Loucy (cell line): ENCODE measurements at regions not wholly inside any gene's neighbourhood (a gene's known extent, or its start where the extent isn't known, plus 50 kb on each side); places are given as distances from the start of the nearest gene placed in this dataset.

Experiments
- H2AFZ ChIP-seq: fragments of 200-600 bp; sonication (generic); 2 replicates; pipeline ENCODE4 v1.6.0; 2016; ENCODE audit warnings: antibody characterized with exemption, mild to moderate bottlenecking, low read length, moderate library complexity
- H3F3A ChIP-seq: fragments of 200-600 bp; 2 replicates; pipeline ENCODE4 v1.6.0; 2016; ENCODE audit warnings: antibody characterized with exemption, low read depth, mild to moderate bottlenecking
- H3K27me3 ChIP-seq: fragments of 200-600 bp; sonication (generic); 2 replicates; pipeline ENCODE4 v1.6.1; 2014; ENCODE audit warnings: low read length, mild to moderate bottlenecking; ENCODE audit not compliant: insufficient read depth, poor library complexity, severe bottlenecking
- H3K36me3 ChIP-seq: fragments of 200-600 bp; sonication (generic); 2 replicates; pipeline ENCODE4 v1.6.1; 2016; ENCODE audit warnings: low read length; ENCODE audit not compliant: insufficient read depth
- H3K4me1 ChIP-seq: fragments of 200-600 bp; sonication (generic); 2 replicates; pipeline ENCODE4 v1.5.1; 2014; ENCODE audit warnings: low read length, mild to moderate bottlenecking; ENCODE audit not compliant: insufficient read depth, poor library complexity, severe bottlenecking
- H3K4me2 ChIP-seq: fragments of 200-600 bp; sonication (generic); 2 replicates; pipeline ENCODE4 v1.6.0; 2014; ENCODE audit warnings: antibody characterized with exemption, low read length, low read depth, mild to moderate bottlenecking; ENCODE audit not compliant: poor library complexity, severe bottlenecking
- H3K4me3 ChIP-seq: fragments of 200-600 bp; sonication (generic); 2 replicates; pipeline ENCODE4 v1.5.1; 2014; ENCODE audit warnings: low read length, mild to moderate bottlenecking, mixed read lengths; ENCODE audit not compliant: poor library complexity, severe bottlenecking
- H3K79me2 ChIP-seq: fragments of 200-600 bp; sonication (generic); 2 replicates; pipeline ENCODE4 v1.6.1; 2014; ENCODE audit warnings: low read length; ENCODE audit not compliant: insufficient read depth
- H3K9ac ChIP-seq: fragments of 200-600 bp; sonication (generic); 2 replicates; pipeline ENCODE4 v1.6.0; 2014; ENCODE audit warnings: mild to moderate bottlenecking, low read depth, low read length, moderate library complexity; ENCODE audit not compliant: poor library complexity, severe bottlenecking
- H3K9me2 ChIP-seq: fragments of 200-600 bp; sonication (generic); replicated peaks from 2 replicates; pipeline ENCODE4 v1.6.1; 2016; ENCODE audit warnings: low read depth, low read length, mixed read lengths
- H3K9me3 ChIP-seq: fragments of 200-600 bp; sonication (generic); 2 replicates; pipeline ENCODE4 v1.6.1; 2014; ENCODE audit warnings: mild to moderate bottlenecking, antibody characterized with exemption, low read length, low read depth; ENCODE audit not compliant: insufficient read depth
- H4K20me1 ChIP-seq: fragments of 200-600 bp; sonication (generic); 2 replicates; pipeline ENCODE4 v1.6.0; 2014; ENCODE audit warnings: antibody characterized with exemption, low read length, mild to moderate bottlenecking; ENCODE audit not compliant: insufficient read depth, poor library complexity, severe bottlenecking
- EZH2phosphoT487 ChIP-seq: fragments of 200-600 bp; IDR thresholded peaks from 2 replicates; pipeline ENCODE4 v1.6.1; 2018; ENCODE audit warnings: antibody characterized with exemption, mild to moderate bottlenecking, moderate library complexity, borderline replicate concordance
- TF ChIP-seq, protein P1 (sequence below): fragments of 200-600 bp; sonication (generic); conservative IDR thresholded peaks from 2 replicates; pipeline ENCODE4 v1.5.1; 2014; ENCODE audit warnings: mild to moderate bottlenecking, antibody characterized with exemption, low read length

DNA sequence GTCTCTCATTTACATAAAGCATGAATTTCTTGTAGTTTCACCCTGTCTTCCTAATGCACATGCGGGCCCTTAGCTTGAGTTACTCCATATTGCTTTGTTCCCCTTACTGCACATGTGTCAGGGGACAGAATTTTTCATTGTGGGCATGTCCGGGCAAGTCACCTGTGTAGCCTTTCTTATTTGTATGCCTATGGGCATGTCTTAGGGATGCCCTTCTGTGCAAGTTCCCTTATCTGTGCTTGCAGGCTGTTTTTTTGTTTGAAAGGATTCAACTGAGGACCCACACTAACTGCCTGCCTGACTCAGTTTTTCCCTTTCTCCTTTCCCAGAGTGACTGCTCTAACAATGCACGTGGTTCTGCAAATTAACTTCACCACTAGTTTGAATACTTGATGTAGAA is 161.7 kb downstream of the YTHDC2 start:
- H2AFZ ChIP-seq, result no peak overlapping the region
- H3F3A ChIP-seq, result no peaks in the 10 kb centered on the region
- H4K20me1 ChIP-seq, result no peaks in the 10 kb centered on the region
- no peak overlapping the region for H3K4me3 ChIP-seq
- H3K9ac ChIP-seq, result no peak overlapping the region
- H3K36me3 ChIP-seq, result no peaks in the 10 kb centered on the region
- H3K4me2 ChIP-seq, result no peak overlapping the region
- H3K27me3 ChIP-seq, result no peaks in the 10 kb centered on the region
- TF ChIP-seq EZH2phosphoT487, result no peak
- TF ChIP-seq, protein P1, sequence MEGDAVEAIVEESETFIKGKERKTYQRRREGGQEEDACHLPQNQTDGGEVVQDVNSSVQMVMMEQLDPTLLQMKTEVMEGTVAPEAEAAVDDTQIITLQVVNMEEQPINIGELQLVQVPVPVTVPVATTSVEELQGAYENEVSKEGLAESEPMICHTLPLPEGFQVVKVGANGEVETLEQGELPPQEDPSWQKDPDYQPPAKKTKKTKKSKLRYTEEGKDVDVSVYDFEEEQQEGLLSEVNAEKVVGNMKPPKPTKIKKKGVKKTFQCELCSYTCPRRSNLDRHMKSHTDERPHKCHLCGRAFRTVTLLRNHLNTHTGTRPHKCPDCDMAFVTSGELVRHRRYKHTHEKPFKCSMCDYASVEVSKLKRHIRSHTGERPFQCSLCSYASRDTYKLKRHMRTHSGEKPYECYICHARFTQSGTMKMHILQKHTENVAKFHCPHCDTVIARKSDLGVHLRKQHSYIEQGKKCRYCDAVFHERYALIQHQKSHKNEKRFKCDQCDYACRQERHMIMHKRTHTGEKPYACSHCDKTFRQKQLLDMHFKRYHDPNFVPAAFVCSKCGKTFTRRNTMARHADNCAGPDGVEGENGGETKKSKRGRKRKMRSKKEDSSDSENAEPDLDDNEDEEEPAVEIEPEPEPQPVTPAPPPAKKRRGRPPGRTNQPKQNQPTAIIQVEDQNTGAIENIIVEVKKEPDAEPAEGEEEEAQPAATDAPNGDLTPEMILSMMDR, result no peak
- H3K4me1 ChIP-seq, result no peaks in the 10 kb centered on the region
- H3K9me2 ChIP-seq, result no peaks in the 10 kb centered on the region
- no peaks in the 10 kb centered on the region for H3K9me3 ChIP-seq
- no peaks in the 10 kb centered on the region for H3K79me2 ChIP-seq

DNA sequence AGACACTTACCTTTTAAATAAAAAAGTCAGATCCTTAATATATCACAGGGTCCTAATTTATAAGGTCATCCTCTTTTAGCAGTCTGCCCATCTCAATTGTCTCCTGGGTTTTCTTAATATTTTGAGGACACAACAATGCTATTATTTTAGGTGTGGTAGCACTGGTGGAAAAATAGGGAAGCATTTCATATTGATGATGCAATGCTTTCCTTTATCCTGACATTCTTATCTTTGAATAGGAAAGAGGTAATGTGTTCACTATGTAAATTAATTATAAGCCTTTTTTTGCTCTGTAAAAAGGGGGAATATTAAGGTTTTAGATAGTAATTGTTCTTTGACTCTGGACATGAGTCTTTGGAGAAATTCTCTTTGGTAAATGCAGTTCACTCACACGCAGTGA is 164.7 kb downstream of the YTHDC2 start:
- Histone ChIP-seq H3K4me2 (no peak overlapping the region), H3K9me3 (no peaks in the 10 kb centered on the region), H2AFZ (no peak overlapping the region), H3F3A (no peaks in the 10 kb centered on the region), H3K27me3 (no peaks in the 10 kb centered on the region), H3K4me1 (no peaks in the 10 kb centered on the region), H3K4me3 (no peak overlapping the region), H3K9me2 (no peaks in the 10 kb centered on the region), H3K79me2 (no peaks in the 10 kb centered on the region), H4K20me1 (no peaks in the 10 kb centered on the region), H3K36me3 (no peaks in the 10 kb centered on the region), H3K9ac (no peak overlapping the region)
- TF ChIP-seq, protein P1, result no peak
- no peak for TF ChIP-seq EZH2phosphoT487

DNA sequence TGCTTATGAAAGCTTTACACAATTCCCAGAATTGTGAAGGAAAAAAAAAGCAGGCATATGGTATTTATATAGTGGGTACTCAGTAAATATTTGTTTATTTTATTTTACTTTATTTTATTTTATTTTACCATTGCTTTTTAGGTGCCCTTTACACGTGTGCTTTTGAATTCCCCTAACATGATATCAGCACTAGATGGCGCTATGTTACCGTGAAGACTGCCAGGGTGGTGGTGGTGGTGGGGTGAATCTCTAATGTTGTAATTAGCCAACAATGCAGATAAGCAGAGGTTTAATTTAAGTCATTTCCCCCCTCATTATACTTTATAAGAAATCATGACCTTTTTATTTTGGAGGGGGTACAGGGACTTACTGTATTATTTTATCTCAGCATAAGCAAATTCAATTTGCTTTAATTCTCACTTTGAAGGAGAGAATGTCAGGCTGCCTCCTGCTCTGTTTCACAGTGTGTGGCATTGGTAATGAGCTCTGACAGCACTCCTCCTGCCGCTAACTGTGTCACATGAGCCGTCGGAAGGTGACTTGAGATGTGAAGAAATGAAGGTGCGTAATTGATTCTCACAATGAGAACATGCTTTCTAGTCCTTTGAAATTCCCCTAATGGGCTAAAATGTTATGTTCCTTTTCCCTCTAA is 165.6 kb downstream of the YTHDC2 start:
- no peaks in the 10 kb centered on the region for H4K20me1 ChIP-seq
- no peaks in the 10 kb centered on the region for H3K36me3 ChIP-seq
- no peaks in the 10 kb centered on the region for H3F3A ChIP-seq
- H3K4me3 ChIP-seq, result no peak overlapping the region
- H3K4me1 ChIP-seq, result no peaks in the 10 kb centered on the region
- H3K79me2 ChIP-seq, result no peaks in the 10 kb centered on the region
- no peaks in the 10 kb centered on the region for H3K9me3 ChIP-seq
- no peaks in the 10 kb centered on the region for H3K9me2 ChIP-seq
- H3K27me3 ChIP-seq, result no peaks in the 10 kb centered on the region
- no peak for TF ChIP-seq EZH2phosphoT487
- TF ChIP-seq, protein P1, result peak; percentile 64
- H3K4me2 ChIP-seq, result no peak overlapping the region
- H3K9ac ChIP-seq, result no peak overlapping the region
- no peak overlapping the region for H2AFZ ChIP-seq
